ENCODE measurements at regions not wholly inside any gene's neighbourhood (a gene's known extent, or its start where the extent isn't known, plus 50 kb on each side); places are given as distances from the start of the nearest gene placed in this dataset.

- Histone ChIP-seq H3K36me3 (no peaks in the 10 kb centered on the region), H3K9me3 (no peaks in the 10 kb centered on the region), H3K4me3 (no peak overlapping the region), H3K27ac (no peak overlapping the region), H3K27me3 (no peaks in the 10 kb centered on the region), H3K4me1 (no peaks in the 10 kb centered on the region)
- TF ChIP-seq CTCF (IDR thresholded peaks at IDR 0.05), result no peak
- no peak for DNase-seq (ENCODE audit: low spot score)
Observed at GRCh38 chr22:27394806-27395404, 406.7 kb downstream of the MN1 start.

GRCh38 chr22:27397036-27397953 lies 404.3 kb downstream of the MN1 start:
- no peaks in the 10 kb centered on the region for H3K4me1 ChIP-seq
- H3K9me3 ChIP-seq, result no peaks in the 10 kb centered on the region
- no peaks in the 10 kb centered on the region for H3K36me3 ChIP-seq
- no peak for DNase-seq (ENCODE audit: low spot score)
- H3K4me3 ChIP-seq, result no peak overlapping the region
- H3K27ac ChIP-seq, result no peak overlapping the region
- no peak for TF ChIP-seq CTCF (IDR thresholded peaks at IDR 0.05)
- H3K27me3 ChIP-seq, result no peaks in the 10 kb centered on the region

GRCh38 chr22:27397954-27398342 lies 403.6 kb downstream of the MN1 start:
- TF ChIP-seq CTCF (IDR thresholded peaks at IDR 0.05), result no peak
- Histone ChIP-seq H3K27ac (no peak overlapping the region), H3K4me1 (no peaks in the 10 kb centered on the region), H3K36me3 (no peaks in the 10 kb centered on the region), H3K27me3 (no peaks in the 10 kb centered on the region), H3K9me3 (peaks cover 5% of the 10 kb centered on the region in 2 donors), H3K4me3 (no peak overlapping the region)
- peak; percentile 92 for DNase-seq (ENCODE audit: low spot score)

GRCh38 chr22:27399161-27399560 lies 402.4 kb downstream of the MN1 start:
- H3K4me3 ChIP-seq, result no peak overlapping the region
- H3K9me3 ChIP-seq, result peaks cover 6% of the 10 kb centered on the region in 2 donors

GRCh38 chr22:27400811-27401210 lies 400.7 kb downstream of the MN1 start:
- no peaks in the 10 kb centered on the region for H3K4me1 ChIP-seq
- DNase-seq (ENCODE audit: low spot score), result no peak
- H3K27ac ChIP-seq, result no peak overlapping the region
- no peak for TF ChIP-seq CTCF (IDR thresholded peaks at IDR 0.05)
- H3K4me3 ChIP-seq, result no peak overlapping the region
- H3K9me3 ChIP-seq, result peaks cover 6% of the 10 kb centered on the region in 2 donors
- no peaks in the 10 kb centered on the region for H3K36me3 ChIP-seq
- no peaks in the 10 kb centered on the region for H3K27me3 ChIP-seq

More at GRCh38 chr22:27399161-27399560, 402.4 kb downstream of the MN1 start:
- Histone ChIP-seq H3K27ac (no peak overlapping the region), H3K27me3 (no peaks in the 10 kb centered on the region), H3K4me1 (no peaks in the 10 kb centered on the region), H3K36me3 (no peaks in the 10 kb centered on the region)
- TF ChIP-seq CTCF (IDR thresholded peaks at IDR 0.05), result no peak
- no peak for DNase-seq (ENCODE audit: low spot score)

All from right atrium auricular region (tissue), 2 donors.